Hematopoietic multipotent progenitor cell treated with erythropoietin and hydrocortisone succinate and interleukin-3 and kit ligand, for 4 days (in vitro differentiated cells): ENCODE measurements at regions not wholly inside any gene's neighbourhood (a gene's known extent, or its start where the extent isn't known, plus 50 kb on each side); places are given as distances from the start of the nearest gene placed in this dataset.
"Not testable (repeated sequence)": the region's sequence is repeated elsewhere in the genome, so short reads cannot be mapped to it uniquely, and the experiment has no call there.

Source experiments
- DNase-seq: peaks from one replicate; pipeline ENCODE4 v3.0.0-alpha.2; 2015

- peak; percentile 61 for DNase-seq
Observed at GRCh38 chr20:40941133-40941610, 87.5 kb upstream of the TOP1 start.

GRCh38 chr20:40942006-40942405 is 86.6 kb upstream of the TOP1 start:
- peak; percentile 45 for DNase-seq

GRCh38 chr20:40942775-40943174 is 85.8 kb upstream of the TOP1 start:
- no peak for DNase-seq

GRCh38 chr20:40943591-40943990 is 85.0 kb upstream of the TOP1 start:
- DNase-seq = no peak

GRCh38 chr20:40945189-40945588 is 83.4 kb upstream of the TOP1 start:
- no peak for DNase-seq

- DNase-seq = peak; percentile 69
Observed at GRCh38 chr20:40945754-40946450, 82.7 kb upstream of the TOP1 start.

GRCh38 chr20:40946451-40946850 is 82.2 kb upstream of the TOP1 start:
- no peak for DNase-seq

GRCh38 chr20:40948465-40949267 is 80.0 kb upstream of the TOP1 start:
- peak; percentile 16 for DNase-seq

GRCh38 chr20:40949346-40949745 is 79.3 kb upstream of the TOP1 start:
- no peak for DNase-seq

GRCh38 chr20:40952136-40952535 is 76.5 kb upstream of the TOP1 start:
- DNase-seq = no peak

- no peak for DNase-seq
Observed at GRCh38 chr20:40953416-40953815, 75.2 kb upstream of the TOP1 start.

- DNase-seq = no peak
Observed at GRCh38 chr20:40953856-40954255, 74.8 kb upstream of the TOP1 start.

GRCh38 chr20:40954521-40955165 is 74.0 kb upstream of the TOP1 start:
- DNase-seq = no peak

- DNase-seq = no peak
Observed at GRCh38 chr20:40955326-40955725, 73.3 kb upstream of the TOP1 start.

GRCh38 chr20:40955826-40956225 is 72.8 kb upstream of the TOP1 start:
- DNase-seq = not testable (repeated sequence)

GRCh38 chr20:40956542-40957264 is 71.9 kb upstream of the TOP1 start:
- DNase-seq = peak; percentile 51

- no peak for DNase-seq
Observed at GRCh38 chr20:40957265-40957760, 71.3 kb upstream of the TOP1 start.

- DNase-seq = no peak
Observed at GRCh38 chr20:40958598-40958997, 70.0 kb upstream of the TOP1 start.

GRCh38 chr20:40959325-40960092 is 69.1 kb upstream of the TOP1 start:
- no peak for DNase-seq

- DNase-seq = no peak
Observed at GRCh38 chr20:40960101-40960500, 68.5 kb upstream of the TOP1 start.

GRCh38 chr20:40960521-40960956 is 68.1 kb upstream of the TOP1 start:
- DNase-seq = no peak

- no peak for DNase-seq
Observed at GRCh38 chr20:40961176-40961575, 67.4 kb upstream of the TOP1 start.
